NCI-H1092 treated with DMSO at 0.1 percent for 48 hours (cell line): ENCODE measurements at regions not wholly inside any gene's neighbourhood (a gene's known extent, or its start where the extent isn't known, plus 50 kb on each side); places are given as distances from the start of the nearest gene placed in this dataset.
"Not testable (repeated sequence)": the region's sequence is repeated elsewhere in the genome, so short reads cannot be mapped to it uniquely, and the experiment has no call there.

Experiments used
- DNase-seq: peaks from one replicate; lab custom pipeline; 2025; lab: John Stamatoyannopoulos, UW

- DNase-seq = no peak
These were observed 262.9 kb downstream of the ZIC1 start for GRCh38 chr3:147672035-147672434.

- no peak for DNase-seq
These were observed 263.3 kb downstream of the ZIC1 start for GRCh38 chr3:147672436-147672835.

GRCh38 chr3:147675761-147676160 lies 266.6 kb downstream of the ZIC1 start:
- DNase-seq = no peak

GRCh38 chr3:147680837-147681483 lies 271.8 kb downstream of the ZIC1 start:
- DNase-seq = no peak

- no peak for DNase-seq
These were observed 279.7 kb downstream of the ZIC1 start for GRCh38 chr3:147688868-147689267.

GRCh38 chr3:147699175-147699838 lies 290.1 kb downstream of the ZIC1 start:
- DNase-seq = no peak

GRCh38 chr3:147701195-147701594 lies 292.0 kb downstream of the ZIC1 start:
- no peak for DNase-seq

GRCh38 chr3:147702509-147702908 lies 293.3 kb downstream of the ZIC1 start:
- DNase-seq = no peak

GRCh38 chr3:147705651-147706051 lies 296.5 kb downstream of the ZIC1 start:
- no peak for DNase-seq

GRCh38 chr3:147710753-147711152 lies 301.6 kb downstream of the ZIC1 start:
- DNase-seq = not testable (repeated sequence)

GRCh38 chr3:147712357-147712756 lies 303.2 kb downstream of the ZIC1 start:
- no peak for DNase-seq

GRCh38 chr3:147712758-147713157 lies 303.6 kb downstream of the ZIC1 start:
- not testable (repeated sequence) for DNase-seq

GRCh38 chr3:147713234-147714133 lies 304.3 kb downstream of the ZIC1 start:
- no peak for DNase-seq

- DNase-seq = no peak
These were observed 320.5 kb downstream of the ZIC1 start for GRCh38 chr3:147729641-147730040.

GRCh38 chr3:147730284-147730683 lies 321.1 kb downstream of the ZIC1 start:
- DNase-seq = no peak

- no peak for DNase-seq
These were observed 324.1 kb downstream of the ZIC1 start for GRCh38 chr3:147733217-147733616.

- DNase-seq = no peak
These were observed 326.5 kb downstream of the ZIC1 start for GRCh38 chr3:147735616-147736015.

GRCh38 chr3:147736226-147736625 lies 327.1 kb downstream of the ZIC1 start:
- DNase-seq = no peak

- no peak for DNase-seq
These were observed 328.2 kb downstream of the ZIC1 start for GRCh38 chr3:147737376-147737775.

GRCh38 chr3:147740928-147741327 lies 331.8 kb downstream of the ZIC1 start:
- DNase-seq = no peak

GRCh38 chr3:147744967-147745366 lies 335.8 kb downstream of the ZIC1 start:
- no peak for DNase-seq

GRCh38 chr3:147755310-147755709 lies 346.1 kb downstream of the ZIC1 start:
- no peak for DNase-seq

GRCh38 chr3:147756476-147756875 lies 347.3 kb downstream of the ZIC1 start:
- no peak for DNase-seq
